HFFc6 (cell line): ENCODE measurements at regions not wholly inside any gene's neighbourhood (a gene's known extent, or its start where the extent isn't known, plus 50 kb on each side); places are given as distances from the start of the nearest gene placed in this dataset.

Experiments used
- DNase-seq: peaks from one replicate; pipeline ENCODE4 v3.0.0-alpha.2; 2018
- H3K27ac Mint-ChIP-seq: 2 replicates; pipeline ENCODE4 v1.8.0; 2020; ENCODE audit warnings: mild to moderate bottlenecking, mixed read lengths
- H3K27me3 Mint-ChIP-seq: 2 replicates; pipeline ENCODE4 v1.8.0; 2021; ENCODE audit warnings: mild to moderate bottlenecking, moderate library complexity, mixed read lengths; ENCODE audit not compliant: insufficient read depth
- H3K36me3 Mint-ChIP-seq: 2 replicates; pipeline ENCODE4 v1.8.0; 2021; ENCODE audit warnings: low read depth, mixed read lengths
- H3K4me1 Mint-ChIP-seq: 2 replicates; pipeline ENCODE4 v1.8.0; 2020; ENCODE audit warnings: low read depth, mixed read lengths
- H3K4me3 Mint-ChIP-seq: 2 replicates; pipeline ENCODE4 v1.8.0; 2020; ENCODE audit warnings: mild to moderate bottlenecking, moderate library complexity, mixed read lengths
- H3K9me3 Mint-ChIP-seq: 2 replicates; pipeline ENCODE4 v1.8.0; 2020; ENCODE audit warnings: mild to moderate bottlenecking, mixed read lengths
- CTCF ChIP-seq: fragments of 200-600 bp; sonication (generic); IDR thresholded peaks from 2 replicates; pipeline ENCODE4 v1.5.0; 2021; ENCODE audit warnings: antibody characterized with exemption, mild to moderate bottlenecking

DNA sequence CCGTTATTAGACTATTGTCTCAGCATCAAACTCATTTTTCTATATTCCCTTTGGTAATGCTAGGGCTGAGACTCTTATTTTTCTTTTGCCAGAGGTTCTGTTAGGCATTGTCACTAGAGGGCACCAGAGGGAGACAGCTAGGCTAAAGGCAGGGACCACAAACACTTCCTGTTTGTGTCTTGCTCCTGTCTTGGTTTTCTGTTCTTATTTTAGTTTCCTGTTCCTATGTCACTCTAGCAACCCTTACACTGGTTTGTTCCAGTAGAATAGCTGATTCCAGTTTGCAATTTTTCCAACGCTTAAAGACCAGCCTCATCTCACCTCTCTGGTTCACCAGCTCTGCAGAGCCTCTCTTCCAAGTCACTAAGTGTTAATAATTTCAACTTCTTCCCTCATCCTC is 772.0 kb downstream of the DIAPH3 start:
- Mint-ChIP-seq H3K36me3 (no peaks in the 10 kb centered on the region), H3K9me3 (no peaks in the 10 kb centered on the region), H3K4me3 (no peak overlapping the region), H3K4me1 (peaks cover 18% of the 10 kb centered on the region), H3K27ac (no peak overlapping the region), H3K27me3 (peaks cover 9% of the 10 kb centered on the region)
- DNase-seq = peak; percentile 74
- TF ChIP-seq CTCF = peak; percentile 90

- H3K27ac Mint-ChIP-seq = no peak overlapping the region
- peaks cover 20% of the 10 kb centered on the region for H3K4me1 Mint-ChIP-seq
- no peak for DNase-seq
- H3K4me3 Mint-ChIP-seq = no peak overlapping the region
- H3K27me3 Mint-ChIP-seq = peaks cover 5% of the 10 kb centered on the region
- H3K36me3 Mint-ChIP-seq = no peaks in the 10 kb centered on the region
- no peak for TF ChIP-seq CTCF
- no peaks in the 10 kb centered on the region for H3K9me3 Mint-ChIP-seq
These were observed 771.4 kb downstream of the DIAPH3 start for GRCh38 chr13:59392328-59392727.

DNA sequence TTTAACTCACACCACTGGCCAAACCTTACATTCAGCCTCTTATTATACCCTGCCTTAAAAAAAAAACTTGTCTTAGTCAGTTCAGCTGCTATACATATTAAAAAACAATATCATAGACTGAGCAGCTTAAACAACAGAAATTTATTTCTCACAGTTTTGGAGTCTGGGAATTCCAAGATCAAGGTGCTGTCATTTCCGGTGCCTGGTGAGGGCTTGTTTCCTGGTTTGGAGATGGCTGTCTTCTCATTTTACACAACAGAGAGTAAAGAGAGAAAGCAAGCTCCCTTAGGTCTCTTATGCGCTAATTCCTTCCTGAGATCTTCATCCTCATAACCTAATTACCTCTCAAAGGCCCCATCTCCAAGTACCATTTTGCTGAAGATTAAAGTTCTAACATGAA is 769.2 kb downstream of the DIAPH3 start:
- Mint-ChIP-seq H3K4me3 (no peak overlapping the region), H3K9me3 (no peaks in the 10 kb centered on the region), H3K4me1 (peaks cover 38% of the 10 kb centered on the region), H3K36me3 (no peaks in the 10 kb centered on the region), H3K27me3 (peaks cover 4% of the 10 kb centered on the region), H3K27ac (peak overlapping the region; percentile 8; the same call in 1 of the 2 replicates)
- TF ChIP-seq CTCF = no peak
- DNase-seq = no peak

DNA sequence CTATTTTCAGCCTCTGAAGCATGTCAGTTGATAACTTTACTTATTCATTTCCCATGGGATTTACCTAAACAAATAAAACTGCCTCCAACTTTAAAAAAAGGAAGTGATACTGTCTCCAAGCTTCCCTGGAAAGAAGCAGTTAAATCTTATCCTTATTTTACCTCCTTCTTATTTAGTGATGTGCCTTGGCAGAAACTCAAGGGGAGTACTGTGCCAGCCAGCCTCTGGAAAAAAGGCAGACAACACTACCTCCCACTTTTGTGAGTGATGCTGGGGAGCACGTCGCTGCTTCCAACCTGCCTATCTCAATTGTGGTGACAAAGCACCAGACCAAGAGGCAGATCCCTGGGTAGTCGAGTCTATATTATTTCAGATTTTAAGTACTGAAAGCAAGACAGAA is 765.6 kb downstream of the DIAPH3 start:
- no peak for TF ChIP-seq CTCF
- H3K4me1 Mint-ChIP-seq = peaks cover 42% of the 10 kb centered on the region
- H3K27me3 Mint-ChIP-seq = peaks cover 1% of the 10 kb centered on the region
- H3K36me3 Mint-ChIP-seq = no peaks in the 10 kb centered on the region
- peak overlapping the region; percentile 64; the same call in 1 of the 2 replicates for H3K4me3 Mint-ChIP-seq
- H3K9me3 Mint-ChIP-seq = no peaks in the 10 kb centered on the region
- DNase-seq = no peak
- H3K27ac Mint-ChIP-seq = peak overlapping the region; percentile 51; the same call in 1 of the 2 replicates

DNA sequence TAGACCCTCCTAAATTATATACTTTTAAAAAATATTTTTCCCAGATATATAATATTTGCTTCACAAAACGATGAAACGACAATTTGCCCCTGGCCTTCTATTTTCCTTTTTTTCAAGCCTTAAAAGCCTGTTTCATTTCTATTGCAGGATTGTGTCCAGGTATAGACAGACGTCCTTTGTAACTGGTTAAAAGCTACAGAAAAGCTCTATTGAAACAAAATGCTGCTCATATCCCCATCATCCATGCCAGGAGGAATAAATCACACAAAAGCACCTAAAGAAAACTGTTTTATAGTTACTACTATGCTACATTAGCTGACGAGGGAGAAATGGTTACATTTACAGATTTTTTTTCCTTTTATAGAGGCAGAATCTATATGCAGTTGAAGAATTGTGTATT is 765.1 kb downstream of the DIAPH3 start:
- Mint-ChIP-seq H3K27me3 (peaks cover 1% of the 10 kb centered on the region), H3K27ac (no peak overlapping the region), H3K4me3 (no peak overlapping the region), H3K4me1 (peaks cover 42% of the 10 kb centered on the region), H3K9me3 (no peaks in the 10 kb centered on the region), H3K36me3 (no peaks in the 10 kb centered on the region)
- TF ChIP-seq CTCF = no peak
- DNase-seq = no peak

GRCh38 chr13:59399513-59399912 is 764.2 kb downstream of the DIAPH3 start:
- no peak overlapping the region for H3K27ac Mint-ChIP-seq

More at GRCh38 chr13:59399513-59399912, 764.2 kb downstream of the DIAPH3 start:
- no peak for DNase-seq
- no peaks in the 10 kb centered on the region for H3K9me3 Mint-ChIP-seq
- no peak overlapping the region for H3K4me3 Mint-ChIP-seq
- peaks cover 1% of the 10 kb centered on the region for H3K27me3 Mint-ChIP-seq
- peaks cover 36% of the 10 kb centered on the region for H3K4me1 Mint-ChIP-seq
- H3K36me3 Mint-ChIP-seq = no peaks in the 10 kb centered on the region
- no peak for TF ChIP-seq CTCF
